GM19240 (cell line): ENCODE measurements at regions not wholly inside any gene's neighbourhood (a gene's known extent, or its start where the extent isn't known, plus 50 kb on each side); places are given as distances from the start of the nearest gene placed in this dataset.
"Not testable (repeated sequence)": the region's sequence is repeated elsewhere in the genome, so short reads cannot be mapped to it uniquely, and the experiment has no call there.

Experiments used
- DNase-seq: peaks from one replicate; pipeline ENCODE4 v3.0.0; 2011; ENCODE audit warnings: low spot score; ENCODE audit not compliant: insufficient read length

DNA sequence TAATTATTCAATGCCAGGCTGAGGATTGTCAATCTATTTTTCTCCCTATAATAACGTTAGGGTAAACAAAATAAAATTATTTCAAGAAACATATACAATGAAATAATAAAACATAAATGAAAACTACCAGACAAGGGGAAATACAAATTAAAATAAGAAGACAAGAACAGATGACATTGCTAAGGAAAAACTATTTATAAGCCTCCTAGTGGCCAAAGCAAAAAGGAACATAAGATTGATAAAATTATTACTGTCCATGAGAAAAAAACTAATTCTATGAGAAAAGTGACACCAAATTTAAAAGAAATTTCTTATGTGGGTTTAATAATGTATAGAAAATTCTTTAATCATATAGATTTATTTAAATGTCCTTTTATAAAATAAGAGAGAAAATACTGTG, 294.7 kb downstream of the TTC6 start:
- no peak for DNase-seq

DNA sequence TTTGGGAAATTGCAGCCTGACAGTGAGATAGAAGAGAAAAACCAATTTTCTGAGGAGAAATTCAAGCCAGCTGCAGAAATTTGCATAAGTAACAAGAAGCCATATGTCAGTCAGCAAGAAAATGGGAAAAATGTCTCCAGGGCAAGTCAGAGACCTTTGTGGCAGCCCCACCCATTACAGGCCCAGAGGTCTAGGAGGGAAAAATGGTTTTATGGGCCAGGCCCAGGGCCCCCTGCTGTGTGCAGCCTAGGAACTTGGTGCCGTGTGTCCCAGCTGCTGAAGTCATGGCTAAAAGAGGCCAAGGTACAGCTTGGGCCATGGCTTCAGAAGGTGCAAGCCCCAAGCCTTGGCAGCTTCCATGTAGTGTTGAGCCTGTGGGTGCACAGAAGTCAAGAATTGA, 296.1 kb downstream of the TTC6 start:
- not testable (repeated sequence) for DNase-seq

DNA sequence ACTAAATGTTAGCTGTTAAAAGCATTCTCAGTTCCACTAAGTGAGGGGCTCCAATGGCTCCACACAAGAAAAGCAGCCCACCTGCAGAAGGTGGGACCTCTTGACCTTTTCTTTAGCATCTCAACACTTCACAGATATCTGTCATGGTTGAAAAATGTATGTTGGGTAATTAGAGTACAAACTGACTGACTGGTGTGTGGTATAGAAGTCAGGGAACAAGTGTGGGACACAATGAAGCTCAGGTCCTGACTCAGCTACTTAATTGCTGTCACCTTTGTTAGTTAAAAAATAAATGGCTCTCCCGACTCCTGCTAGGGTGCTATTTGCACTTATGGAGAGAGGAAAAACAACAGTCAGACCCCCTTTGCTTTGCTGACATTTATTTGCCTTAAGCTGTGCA, 299.0 kb downstream of the TTC6 start:
- DNase-seq = no peak

DNA sequence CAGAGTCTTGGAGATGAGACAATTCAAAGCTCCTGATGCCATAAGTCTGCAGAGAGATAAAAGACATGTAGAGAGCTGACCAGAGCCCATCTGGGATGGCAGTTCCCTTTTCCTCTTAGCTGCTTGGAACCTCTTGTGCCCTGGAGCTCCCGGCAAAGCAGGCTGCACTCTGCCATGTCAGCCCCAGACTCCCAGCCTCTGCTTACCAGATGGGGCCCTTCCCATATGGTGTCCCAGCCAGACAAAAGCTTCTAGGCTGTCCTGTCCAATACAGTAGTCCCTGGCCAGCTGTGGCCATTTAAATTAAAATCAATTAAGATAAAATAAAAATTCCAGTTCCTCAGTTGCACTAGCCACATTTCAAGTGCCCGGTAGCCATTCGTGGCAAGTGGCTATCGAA, 303.9 kb downstream of the TTC6 start:
- no peak for DNase-seq

DNA sequence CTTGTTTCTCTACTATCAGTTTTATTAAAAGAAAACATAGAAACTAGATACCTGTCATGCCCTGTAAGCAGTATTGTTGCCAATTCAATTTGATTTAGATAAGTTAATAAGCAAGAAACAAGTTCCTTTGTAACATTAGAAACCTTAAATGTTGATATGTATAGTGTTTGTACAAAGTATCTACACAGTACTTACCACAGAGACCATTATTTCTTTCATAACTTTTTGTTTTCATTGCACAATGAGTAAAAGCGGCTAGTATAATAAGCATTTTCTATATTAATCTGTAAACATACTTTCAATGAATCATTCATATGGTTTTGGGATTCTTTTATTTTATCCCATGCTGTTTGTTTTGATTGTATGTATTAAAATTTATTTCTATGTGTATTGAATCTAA, 305.1 kb downstream of the TTC6 start:
- no peak for DNase-seq

GRCh38 chr14:37901978-37902377, 305.7 kb upstream of the SSTR1 start:
- no peak for DNase-seq

DNA sequence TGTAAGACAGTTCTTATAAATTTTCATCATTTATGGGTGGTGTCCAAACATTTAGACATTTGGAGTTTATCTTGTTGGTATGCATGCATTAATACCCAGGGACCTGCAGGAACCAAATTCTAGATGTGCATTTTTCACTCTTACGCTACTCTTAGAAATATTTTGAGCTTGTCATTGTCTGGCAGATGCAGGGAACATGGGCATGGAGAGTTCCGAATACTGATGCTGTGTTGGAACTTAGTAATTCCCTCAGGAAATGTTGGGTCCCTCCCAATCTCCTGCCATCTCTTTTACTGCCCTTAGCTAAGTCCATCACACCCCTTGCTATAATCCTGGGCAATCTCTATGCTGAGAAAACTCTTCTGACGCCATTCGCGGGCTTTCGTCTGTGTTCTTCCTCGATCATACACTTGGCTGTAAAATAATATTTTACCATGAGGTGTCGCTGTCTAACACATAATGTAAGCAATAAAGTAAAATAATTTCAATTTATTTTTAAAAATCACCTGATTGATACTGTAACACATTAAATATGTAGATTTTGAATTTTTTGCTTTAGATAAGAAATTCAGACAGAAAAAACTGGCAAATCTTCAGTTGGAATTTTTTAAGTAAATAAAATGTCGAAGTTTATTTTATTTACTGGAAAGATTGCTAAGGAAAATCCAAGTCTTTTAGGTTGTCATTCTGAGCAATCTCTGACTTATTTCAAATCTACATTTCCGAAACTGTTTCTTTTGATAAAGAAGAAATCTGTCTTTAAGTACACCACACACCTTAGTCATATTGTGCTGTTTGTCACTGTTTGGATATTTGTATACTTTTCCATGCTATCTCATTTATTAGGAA, 304.1 kb upstream of the SSTR1 start:
- DNase-seq = no peak

- DNase-seq = no peak
Observed at GRCh38 chr14:37924622-37925021, 283.1 kb upstream of the SSTR1 start.

DNA sequence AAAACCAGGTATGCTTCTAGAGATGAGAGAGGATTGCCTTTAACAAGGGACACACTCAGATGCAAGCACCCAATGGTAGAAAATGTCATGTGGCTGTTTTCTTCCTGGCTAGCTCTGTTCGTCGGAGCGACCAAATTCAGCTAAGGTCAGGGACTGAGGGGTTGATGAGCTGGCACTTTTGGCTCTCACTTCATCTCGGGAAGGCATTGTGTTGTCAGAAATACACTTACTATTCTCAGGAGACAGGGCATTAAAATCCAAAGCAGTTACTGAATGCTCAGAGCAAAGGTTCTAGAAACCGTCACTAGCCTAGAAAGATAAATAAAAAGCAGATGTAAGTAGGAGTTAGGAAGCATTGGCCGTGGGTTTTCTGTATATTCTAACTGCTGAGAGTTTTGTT, 275.7 kb upstream of the SSTR1 start:
- no peak for DNase-seq

DNA sequence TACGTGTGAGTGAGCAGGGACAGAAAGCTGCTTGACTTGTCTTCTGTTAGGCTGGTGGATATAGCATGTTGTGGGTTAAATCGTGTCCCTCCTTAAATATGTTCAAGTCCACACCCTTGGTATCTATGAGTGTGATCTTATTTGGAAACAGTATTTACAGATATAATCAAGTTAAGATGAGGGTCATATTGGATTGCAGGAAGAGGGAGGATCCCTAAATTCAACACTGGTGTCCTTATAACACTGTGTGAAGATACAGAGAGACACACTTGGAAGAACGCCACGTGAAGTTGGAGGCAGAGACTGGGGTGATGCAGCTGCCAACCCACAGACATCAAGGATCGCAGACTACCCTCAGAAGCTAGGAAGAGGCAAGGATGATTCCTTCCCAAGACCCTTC, 275.2 kb upstream of the SSTR1 start:
- DNase-seq = no peak

DNA sequence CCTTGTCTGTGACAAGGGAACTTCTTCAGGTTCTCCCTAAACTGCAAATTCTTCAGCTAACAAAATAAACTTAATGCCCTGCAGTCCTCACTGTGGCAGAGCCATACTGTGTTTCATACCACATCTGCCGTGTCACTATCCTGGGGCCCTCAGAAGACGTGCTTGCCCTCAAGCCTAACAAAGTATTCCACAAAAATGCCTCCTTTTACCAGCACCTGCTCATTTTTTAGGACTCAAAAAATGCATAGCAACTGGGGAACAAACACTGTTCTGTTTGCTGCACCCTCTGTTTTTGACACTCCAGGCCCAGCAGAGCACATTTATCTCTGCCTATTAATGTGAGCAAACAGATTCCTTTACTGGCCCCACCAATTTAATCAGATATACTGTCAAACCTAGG, 270.7 kb upstream of the SSTR1 start:
- DNase-seq = no peak

DNA sequence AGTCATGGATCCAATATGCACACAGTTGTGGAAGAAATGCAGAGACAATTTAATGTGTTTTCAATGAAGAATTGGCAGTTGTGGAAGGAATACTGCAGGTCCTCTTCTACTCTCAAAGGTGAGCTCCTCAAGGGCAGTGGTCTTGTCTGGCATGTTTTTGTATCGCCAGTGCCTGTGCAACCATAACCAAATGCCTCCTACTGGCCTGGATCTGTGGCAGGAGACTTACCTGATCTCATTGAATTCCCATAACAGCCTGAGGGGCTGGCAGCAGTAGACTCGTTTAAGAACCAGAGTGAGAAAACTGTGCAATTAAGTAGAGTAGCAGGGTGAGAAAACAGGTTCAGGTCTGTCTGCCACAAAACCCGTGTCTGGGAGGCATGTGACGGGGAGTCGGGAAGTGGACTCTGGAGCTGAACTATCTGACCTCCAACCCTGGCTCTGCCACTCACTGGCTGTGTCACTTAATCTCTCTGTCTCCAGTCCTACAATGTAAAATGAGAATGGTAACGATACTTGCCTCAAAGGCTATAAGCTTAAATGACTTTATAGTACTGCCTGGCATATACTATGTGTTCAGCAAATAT, 268.2 kb upstream of the SSTR1 start:
- DNase-seq = no peak

- no peak for DNase-seq
Observed at GRCh38 chr14:37945959-37946358, 261.7 kb upstream of the SSTR1 start.

DNA sequence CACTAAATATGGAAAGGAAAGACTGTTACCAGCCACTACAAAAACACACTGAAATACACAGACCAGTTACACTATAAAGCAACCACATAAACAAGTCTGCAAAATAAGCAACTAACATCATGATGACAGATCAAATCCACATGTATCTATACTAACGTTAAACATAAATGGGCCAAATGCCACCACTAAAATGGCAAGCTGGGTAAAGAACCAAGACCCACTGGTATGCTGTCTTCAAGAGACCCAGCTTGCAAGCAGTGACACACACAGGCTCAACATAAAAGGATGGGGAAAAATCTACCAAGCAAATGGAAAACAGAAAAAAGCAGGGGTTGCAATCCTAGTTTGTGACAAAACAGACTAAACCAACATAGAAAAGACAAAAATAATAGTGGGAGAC, 260.9 kb upstream of the SSTR1 start:
- DNase-seq = no peak

DNA sequence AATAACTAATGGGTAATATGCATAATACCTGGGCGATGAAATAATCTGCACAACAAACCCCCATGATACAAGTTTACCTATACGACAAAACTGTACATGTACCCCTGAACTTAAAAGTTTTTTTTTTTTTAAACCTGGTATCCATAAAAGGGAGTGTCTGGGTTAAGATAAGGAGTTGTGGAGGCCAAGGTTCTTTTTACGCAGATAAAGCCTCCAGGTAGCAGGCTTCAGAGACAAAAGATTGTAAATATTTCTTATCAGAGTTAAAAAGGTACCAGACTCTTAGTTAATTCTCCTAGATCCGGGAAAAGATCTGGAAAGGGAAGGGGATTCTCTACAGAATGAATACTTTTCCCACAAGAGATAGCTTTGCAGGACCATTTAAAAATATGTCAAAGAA, 259.4 kb upstream of the SSTR1 start:
- no peak for DNase-seq

DNA sequence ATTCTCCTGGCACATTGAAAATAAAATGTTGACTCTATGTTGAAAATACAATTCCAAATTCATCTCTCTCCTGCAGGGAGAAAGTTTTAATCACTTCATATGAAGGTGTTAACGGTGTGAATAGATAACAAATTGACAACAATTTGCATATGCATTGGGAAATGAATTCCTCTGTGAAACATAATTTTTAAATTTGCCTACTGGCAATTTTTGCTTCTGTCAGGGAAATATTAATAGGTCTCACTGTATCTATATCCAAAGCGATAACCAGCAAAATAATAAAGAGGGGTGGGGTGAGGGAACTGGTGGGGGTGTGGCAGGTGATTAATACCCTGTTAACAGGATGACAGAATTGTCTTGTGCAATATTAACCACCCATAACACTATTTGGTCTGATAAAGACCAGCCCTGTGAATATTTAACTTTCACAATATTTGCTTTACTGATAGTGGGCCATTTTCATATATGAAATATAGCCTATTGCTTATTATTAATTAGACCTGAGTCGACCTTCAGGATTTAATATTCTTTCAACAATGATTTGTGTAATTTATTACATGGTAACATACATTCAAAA, 239.0 kb upstream of the SSTR1 start:
- no peak for DNase-seq

DNA sequence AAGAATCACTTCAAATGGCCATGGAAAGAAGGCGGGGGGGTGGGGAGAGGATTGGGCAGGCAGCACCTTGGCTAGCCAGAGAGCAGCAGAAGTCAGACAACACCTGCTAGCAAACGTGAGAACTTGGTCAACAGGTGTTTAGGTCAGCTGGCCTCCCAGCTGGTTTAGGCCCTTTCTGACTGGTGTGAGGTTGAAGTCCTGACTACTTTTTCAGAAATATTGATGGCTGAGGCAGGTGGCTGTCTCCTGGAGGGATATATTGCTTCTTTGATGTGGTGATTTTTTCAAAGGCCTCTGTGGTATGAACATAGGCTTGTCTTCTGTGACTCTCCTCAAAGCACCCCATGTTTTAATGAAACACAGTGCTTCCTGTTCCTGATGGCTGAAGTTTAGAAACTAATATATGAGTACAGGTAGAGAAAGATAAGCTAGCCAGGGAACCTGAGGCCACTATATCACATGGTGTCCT, 238.2 kb upstream of the SSTR1 start:
- DNase-seq = no peak

DNA sequence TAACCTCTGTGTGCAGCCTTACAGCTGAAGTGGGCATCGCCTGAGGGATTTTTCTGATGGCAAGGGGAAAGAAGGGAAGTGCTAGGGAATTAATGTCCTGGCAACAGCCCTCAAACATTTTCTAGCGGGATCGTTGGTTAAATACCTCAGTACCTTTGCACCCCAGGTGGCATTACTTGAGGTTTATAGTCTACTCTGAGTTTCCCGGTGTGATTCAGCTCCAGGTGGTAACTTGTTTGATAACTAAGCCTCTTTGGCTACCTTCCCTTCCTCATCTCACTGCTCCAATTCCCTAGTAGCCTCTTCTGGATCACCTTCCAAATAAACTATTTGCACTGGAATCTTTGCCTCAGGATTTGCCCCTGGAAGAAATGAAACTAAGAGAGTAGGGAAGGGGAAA, 237.0 kb upstream of the SSTR1 start:
- DNase-seq = no peak

DNA sequence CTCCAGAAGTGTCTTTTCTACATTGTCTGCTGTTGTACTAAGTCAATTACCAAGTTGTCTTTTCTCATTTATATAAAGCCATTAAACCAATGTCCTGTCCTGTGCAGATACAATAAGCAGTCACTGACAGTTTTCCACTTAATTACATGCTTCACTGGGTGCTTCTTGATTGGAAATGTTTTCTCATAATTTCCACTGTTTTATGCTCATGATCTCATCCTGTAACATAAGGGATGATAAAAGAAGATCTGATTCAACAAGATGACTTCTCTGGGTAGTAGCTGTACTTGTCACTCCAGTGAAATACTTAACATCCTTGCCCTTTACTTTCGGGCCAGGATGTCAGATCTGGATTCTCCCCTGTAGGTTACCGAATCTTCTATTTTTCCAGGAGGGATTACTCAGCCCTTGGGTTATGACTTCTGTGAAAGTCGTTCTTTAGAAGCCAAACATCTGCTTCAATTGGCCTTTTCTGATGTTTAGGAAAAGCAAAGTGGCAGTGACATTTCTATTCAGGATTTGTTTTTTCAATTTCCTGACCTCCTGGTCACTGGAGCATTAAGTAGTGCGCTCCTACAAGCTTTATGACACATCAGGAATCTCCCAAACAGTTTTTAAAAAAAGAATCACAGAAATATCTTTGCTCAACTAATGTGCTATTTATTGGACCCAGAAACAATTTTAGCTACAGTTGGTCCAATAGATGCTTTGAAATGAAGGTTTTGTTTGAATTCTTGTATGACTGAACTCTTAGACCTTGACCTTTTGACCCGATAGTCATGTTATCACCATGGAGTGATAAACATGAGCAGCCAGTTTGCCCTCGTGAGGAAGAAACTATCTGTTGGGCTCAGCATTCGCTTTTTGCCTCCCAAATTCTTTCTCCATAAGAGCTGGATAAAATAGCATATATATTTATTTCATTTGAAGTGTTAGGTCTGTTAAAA, 234.5 kb upstream of the SSTR1 start:
- no peak for DNase-seq

DNA sequence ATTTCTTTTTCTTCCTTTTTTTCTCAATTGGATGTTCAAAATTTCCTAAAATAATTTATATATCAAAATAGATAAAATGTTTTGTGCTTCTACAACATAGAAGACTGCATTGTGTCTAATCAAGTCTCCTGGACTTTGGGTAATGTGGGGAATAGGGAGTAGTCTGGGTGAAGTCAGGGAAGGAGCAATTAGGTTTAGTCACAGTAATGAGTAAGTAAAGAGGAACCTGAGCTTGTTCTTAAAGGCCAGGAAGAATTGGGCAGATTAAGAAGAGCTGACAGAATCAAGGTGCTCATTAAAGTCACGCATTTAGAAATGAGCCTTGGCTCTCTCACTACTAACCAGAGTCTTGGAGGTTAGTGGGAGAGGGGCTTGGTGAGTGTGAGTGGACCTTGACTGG, 233.3 kb upstream of the SSTR1 start:
- no peak for DNase-seq

DNA sequence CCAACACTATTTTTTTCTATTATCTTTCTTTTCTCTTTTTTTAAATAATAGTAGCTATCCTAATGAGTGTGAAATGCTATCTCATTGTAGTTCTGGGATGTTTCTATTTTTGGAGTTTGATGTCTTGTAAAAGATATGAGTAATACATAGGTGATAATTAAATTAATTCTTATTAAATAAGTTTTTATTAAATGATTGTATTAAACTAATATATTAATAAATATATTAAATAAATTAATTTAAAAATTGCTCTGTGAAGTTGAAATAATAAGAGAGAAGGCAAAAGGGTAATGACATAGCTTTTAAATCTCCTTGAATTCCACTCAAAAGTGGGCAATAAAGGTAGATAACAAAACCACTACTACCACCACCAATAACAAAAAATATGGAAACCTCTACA, 230.2 kb upstream of the SSTR1 start:
- no peak for DNase-seq
